GM19043 (cell line): ENCODE measurements at regions not wholly inside any gene's neighbourhood (a gene's known extent, or its start where the extent isn't known, plus 50 kb on each side); places are given as distances from the start of the nearest gene placed in this dataset.

ENCODE experiments used
- ATAC-seq: cut with Tn5 transposase; IDR thresholded peaks from one replicate; pipeline ENCODE4 v1.9.1; 2021; ENCODE audit warnings: low read depth; ENCODE audit not compliant: unreplicated experiment

- no peak for ATAC-seq
These were observed 839.5 kb upstream of the FANCL start for GRCh38 chr2:59080451-59081181.

GRCh38 chr2:59077981-59078531, 836.9 kb upstream of the FANCL start:
- no peak for ATAC-seq

GRCh38 chr2:59077026-59077725, 836.1 kb upstream of the FANCL start:
- no peak for ATAC-seq

- no peak for ATAC-seq
These were observed 835.0 kb upstream of the FANCL start for GRCh38 chr2:59076079-59076619.

GRCh38 chr2:59074071-59074470, 832.9 kb upstream of the FANCL start:
- no peak for ATAC-seq

DNA sequence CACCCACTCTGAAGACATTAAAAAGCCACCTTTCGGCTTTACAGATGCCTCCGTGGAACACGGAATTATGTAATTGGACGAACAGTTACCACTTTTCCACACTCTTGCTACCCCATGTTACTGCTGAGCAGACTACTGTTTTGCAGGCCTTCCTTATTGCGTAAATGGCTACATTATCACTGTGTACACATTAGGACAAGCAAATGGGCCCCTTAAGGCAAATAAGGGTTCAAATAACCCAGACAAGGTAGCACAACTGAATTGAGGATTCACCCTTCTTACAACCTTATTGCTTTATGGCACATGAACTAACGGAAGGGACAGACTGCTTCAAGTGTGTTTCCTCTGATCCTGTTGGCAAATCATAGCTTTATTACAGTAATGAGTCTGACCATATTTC, 832.2 kb upstream of the FANCL start:
- ATAC-seq, result no peak

- ATAC-seq, result no peak
These were observed 827.1 kb upstream of the FANCL start for GRCh38 chr2:59068255-59068654.

DNA sequence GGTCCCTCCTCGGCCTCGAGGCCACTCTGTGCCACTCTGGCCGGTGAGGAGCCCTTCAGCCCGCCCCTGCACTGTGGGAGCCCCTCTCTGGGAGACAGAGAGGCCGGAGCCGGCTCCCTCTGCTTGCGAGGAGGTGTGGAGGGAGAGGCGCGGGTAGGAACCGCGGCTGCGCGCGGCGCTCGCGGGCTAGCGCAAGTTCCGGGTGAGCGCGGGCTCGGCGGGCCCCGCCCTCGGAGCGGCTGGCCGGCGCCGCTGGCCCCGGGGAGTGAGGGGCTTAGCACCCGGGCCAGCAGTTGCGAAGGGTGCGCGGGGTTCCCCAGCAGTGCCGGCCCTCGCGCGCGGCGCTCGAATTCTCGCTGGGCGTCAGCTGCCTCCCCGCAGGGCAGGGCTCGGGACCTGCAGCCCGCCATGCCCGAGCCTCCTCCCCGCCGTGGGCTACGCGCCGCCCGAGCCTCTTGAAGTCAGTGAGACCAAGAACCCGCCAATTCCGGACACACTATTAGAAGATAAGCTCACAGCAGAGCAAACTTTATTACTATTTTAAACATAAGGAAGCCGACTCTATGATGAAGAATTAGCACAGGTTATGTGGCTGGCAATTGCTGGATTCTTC, 825.8 kb upstream of the FANCL start:
- no peak for ATAC-seq

DNA sequence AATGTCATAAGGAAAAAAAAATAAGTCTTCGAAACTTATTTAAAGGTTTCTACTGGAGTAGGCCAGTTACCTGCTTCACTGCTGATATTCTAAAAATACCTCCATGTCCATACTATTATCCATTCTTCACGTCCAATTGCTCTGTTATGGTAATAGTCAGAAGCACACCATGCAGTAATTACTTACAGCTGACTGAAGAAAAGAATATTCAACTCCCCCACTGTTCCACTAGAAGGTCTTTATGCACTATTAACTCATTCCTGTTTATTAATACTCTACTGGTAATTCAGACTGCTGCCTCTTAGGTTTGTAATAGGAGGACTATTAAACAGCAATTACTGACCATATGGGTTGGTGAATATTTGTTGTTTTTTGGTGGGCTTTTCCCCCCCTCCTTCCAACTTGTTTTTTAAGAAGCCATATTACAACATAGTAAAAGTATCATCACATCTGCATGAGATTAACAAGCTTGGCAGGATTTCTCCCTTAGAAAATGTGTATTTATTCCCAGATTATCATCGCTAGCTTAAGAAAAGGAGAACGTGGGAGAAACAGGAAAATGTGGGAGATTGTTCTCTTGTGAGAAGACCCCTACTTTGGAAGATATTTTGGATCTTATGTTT, 806.4 kb upstream of the FANCL start:
- no peak for ATAC-seq

DNA sequence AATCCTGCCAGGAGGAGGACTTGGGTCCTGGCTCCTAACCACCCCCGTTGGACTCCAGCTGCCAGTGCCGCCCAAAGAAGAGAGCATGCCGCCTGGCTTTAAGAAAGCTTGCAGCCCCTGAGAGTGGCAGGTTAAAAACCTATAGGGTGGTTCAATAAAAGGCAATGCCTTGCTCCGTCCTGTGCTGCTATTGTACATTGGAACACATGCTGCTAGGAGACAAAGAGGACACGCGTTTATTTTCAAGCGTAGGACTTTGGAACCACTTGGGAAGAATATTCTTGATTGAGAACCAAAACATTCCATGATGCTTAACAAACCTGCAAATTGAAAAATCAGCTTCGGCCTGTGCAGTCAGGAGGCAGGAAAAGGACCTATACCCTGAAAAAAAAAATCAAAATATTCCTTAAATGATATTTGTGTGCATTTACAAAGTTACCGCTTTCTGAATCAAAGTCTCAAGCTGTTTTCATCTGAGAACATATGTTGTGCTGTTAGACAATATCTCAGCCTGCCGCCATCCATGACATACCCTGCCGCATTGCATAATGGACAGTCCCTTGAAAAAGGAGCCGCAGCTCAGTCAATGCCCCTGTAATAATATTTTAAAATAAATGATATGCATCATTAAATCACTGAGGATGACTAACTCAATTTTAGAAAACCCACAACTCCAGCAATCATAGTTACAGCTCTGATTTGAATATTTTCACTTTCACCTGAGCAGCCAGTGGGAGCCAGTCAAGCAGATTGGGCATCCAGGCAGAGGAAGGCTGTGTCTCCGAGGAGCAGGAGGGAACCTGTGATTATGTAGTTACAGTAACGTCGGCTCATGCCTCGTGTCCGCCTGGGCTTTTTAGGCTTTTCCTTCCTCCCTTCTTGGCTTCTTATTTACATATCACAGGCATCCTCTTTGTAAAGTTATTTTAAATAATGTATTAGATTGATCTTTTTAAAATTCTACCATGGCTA, 805.6 kb upstream of the FANCL start:
- no peak for ATAC-seq

GRCh38 chr2:59044736-59045135, 803.6 kb upstream of the FANCL start:
- no peak for ATAC-seq

GRCh38 chr2:59041139-59041538, 800.0 kb upstream of the FANCL start:
- ATAC-seq, result no peak

GRCh38 chr2:59034837-59035236, 793.7 kb upstream of the FANCL start:
- no peak for ATAC-seq

DNA sequence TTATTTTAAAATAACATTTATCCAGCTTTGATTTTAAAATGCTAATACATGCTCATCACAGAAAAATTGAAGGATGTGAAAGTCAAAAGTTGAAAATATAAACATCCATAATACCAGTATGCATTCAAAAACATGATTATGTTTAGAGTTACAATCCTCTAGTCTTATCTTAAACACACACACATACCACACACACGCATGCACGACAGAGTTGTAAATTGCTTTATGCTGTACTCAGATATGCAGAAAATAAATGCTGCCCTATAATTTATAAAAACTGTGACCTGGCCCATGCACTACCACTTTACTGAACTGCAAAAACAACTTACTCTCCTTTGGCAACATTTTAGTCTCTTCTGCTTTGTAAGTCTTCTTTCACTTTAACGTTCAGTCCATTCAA, 793.0 kb upstream of the FANCL start:
- no peak for ATAC-seq

DNA sequence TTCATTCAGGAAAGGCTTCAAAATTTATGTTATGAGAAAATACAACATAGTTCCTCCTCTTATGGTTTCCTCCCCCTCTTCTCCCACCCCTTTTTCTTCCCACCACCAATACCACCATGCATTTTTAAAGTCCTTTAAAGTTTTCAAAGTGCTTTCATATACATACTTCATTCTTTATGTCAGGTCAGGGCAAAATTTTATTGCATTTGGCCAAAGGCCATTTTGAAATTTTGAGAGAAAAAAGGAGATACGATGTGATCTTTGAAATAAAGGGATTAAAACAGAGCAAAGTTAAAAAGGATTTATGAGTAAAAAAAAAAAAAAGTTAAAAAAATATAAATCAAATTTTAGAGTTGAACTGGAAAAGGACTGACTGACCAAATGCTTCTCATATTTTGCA, 792.5 kb upstream of the FANCL start:
- no peak for ATAC-seq

DNA sequence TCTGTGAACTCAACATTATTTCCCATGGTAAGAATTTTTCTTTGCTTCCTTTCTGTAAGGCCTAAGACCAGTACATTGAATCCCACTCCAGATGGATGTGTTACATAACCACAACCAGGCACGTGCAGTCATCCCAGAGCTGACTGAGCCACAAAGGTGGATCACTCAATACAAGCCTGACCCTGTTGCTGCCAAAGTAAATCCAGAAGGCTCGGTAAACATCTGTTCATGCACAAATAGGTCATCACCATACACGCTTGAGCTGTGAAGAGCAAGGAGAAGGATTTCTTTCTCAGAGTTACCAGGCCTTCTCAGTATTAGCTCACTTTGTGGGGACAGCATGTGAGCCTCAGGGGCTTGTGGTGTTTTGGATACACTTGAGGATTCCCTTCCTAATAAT, 791.4 kb upstream of the FANCL start:
- no peak for ATAC-seq

DNA sequence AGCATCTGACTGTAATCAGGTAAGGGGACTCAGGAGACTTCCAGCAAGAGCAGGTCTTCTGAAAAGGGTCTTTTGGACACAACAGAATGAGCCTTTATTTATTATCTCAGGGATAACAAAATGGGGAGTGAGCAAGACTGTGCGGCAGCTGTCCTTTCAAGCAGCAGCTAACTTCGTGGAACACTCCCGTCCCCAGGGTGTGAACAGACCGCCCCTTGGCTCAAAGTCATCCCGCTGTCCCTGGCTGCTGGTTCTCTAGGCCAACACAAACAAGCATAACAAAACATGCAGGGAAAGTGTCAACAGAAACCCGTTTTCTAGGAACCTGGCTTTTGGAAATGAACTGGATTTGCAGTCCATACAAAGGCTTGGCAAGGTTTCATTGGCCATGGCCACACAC, 787.9 kb upstream of the FANCL start:
- no peak for ATAC-seq

GRCh38 chr2:59027320-59027719, 786.2 kb upstream of the FANCL start:
- no peak for ATAC-seq

DNA sequence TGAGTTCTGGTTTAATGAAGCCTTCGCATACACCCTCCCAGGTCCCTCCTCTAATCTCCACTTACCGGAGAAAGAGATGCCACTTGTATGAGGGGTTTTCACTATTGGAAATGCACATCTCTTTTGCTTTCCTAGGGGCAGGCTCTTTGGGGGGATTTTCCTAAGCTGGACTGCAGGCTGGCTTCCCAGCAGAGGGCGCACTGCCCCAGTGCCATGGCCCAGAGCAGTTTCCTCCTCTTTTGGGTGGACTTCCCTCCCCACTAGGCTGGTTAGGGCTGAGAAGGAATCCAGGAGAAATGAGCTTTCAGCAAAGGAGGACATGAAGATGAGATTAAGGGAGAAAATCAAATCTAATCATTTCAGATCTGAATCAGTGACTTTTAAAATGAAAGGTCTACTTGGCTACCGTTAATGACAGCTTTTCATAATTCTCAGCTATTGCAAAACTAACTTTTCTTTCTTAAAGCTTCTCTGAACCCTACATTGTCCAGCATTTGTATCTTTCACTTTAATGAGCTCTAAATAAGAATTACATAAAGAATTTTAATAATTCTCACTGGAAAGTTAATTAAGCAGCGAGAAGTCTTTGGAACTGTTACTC, 784.1 kb upstream of the FANCL start:
- ATAC-seq, result no peak
